Ishikawa (cell line): ENCODE measurements at regions not wholly inside any gene's neighbourhood (a gene's known extent, or its start where the extent isn't known, plus 50 kb on each side); places are given as distances from the start of the nearest gene placed in this dataset.

Experiments
- CEBPB ChIP-seq: IDR thresholded peaks from 2 replicates; pipeline ENCODE4 v1.6.1; 2012
- CREB1 ChIP-seq: IDR thresholded peaks from 2 replicates; pipeline ENCODE4 v1.6.1; 2012; ENCODE audit warnings: low read depth
- EGR1 ChIP-seq: IDR thresholded peaks from 2 replicates; pipeline ENCODE4 v1.6.1; 2012
- EP300 ChIP-seq: IDR thresholded peaks from 2 replicates; pipeline ENCODE4 v1.6.1; 2012; ENCODE audit warnings: borderline replicate concordance
- FOXM1 ChIP-seq: IDR thresholded peaks from 2 replicates; pipeline ENCODE4 v1.6.1; 2012; ENCODE audit warnings: low read depth, borderline replicate concordance
- NFIC ChIP-seq: IDR thresholded peaks from 2 replicates; pipeline ENCODE4 v1.6.1; 2012
- RAD21 ChIP-seq: IDR thresholded peaks from 2 replicates; pipeline ENCODE4 v1.6.1; 2012; ENCODE audit warnings: low read depth
- REST ChIP-seq: IDR thresholded peaks from 2 replicates; pipeline ENCODE4 v1.6.1; 2012; ENCODE audit warnings: low read depth, mild to moderate bottlenecking
- TAF1 ChIP-seq: IDR thresholded peaks from 2 replicates; pipeline ENCODE4 v1.6.1; 2012; ENCODE audit warnings: low read depth, mild to moderate bottlenecking
- TCF12 ChIP-seq: IDR thresholded peaks from 2 replicates; pipeline ENCODE4 v1.6.1; 2012; ENCODE audit warnings: low read depth
- TEAD4 ChIP-seq: IDR thresholded peaks from 2 replicates; pipeline ENCODE4 v1.6.1; 2012
- YY1 ChIP-seq: IDR thresholded peaks from 2 replicates; pipeline ENCODE4 v1.6.1; 2012; ENCODE audit warnings: low read depth
- ZBTB7A ChIP-seq: IDR thresholded peaks from 2 replicates; pipeline ENCODE4 v1.6.1; 2012; ENCODE audit warnings: low read depth
- TF ChIP-seq, protein P1 (sequence below): IDR thresholded peaks from 2 replicates; pipeline ENCODE4 v1.6.1; 2012
- TF ChIP-seq, protein P2 (sequence below): IDR thresholded peaks from 2 replicates; pipeline ENCODE4 v1.6.1; 2012

- no peak for TF ChIP-seq CREB1
- TF ChIP-seq FOXM1 = no peak
- TF ChIP-seq TAF1 = no peak
- TF ChIP-seq CEBPB = no peak
- TF ChIP-seq, protein P1, sequence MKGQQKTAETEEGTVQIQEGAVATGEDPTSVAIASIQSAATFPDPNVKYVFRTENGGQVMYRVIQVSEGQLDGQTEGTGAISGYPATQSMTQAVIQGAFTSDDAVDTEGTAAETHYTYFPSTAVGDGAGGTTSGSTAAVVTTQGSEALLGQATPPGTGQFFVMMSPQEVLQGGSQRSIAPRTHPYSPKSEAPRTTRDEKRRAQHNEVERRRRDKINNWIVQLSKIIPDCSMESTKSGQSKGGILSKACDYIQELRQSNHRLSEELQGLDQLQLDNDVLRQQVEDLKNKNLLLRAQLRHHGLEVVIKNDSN = no peak
- no peak for TF ChIP-seq ZBTB7A
- no peak for TF ChIP-seq NFIC
- TF ChIP-seq, protein P2, sequence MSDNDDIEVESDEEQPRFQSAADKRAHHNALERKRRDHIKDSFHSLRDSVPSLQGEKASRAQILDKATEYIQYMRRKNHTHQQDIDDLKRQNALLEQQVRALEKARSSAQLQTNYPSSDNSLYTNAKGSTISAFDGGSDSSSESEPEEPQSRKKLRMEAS = no peak
- no peak for TF ChIP-seq EP300
- TF ChIP-seq EGR1 = no peak
- no peak for TF ChIP-seq YY1
- TF ChIP-seq TCF12 = no peak
- TF ChIP-seq REST = no peak
- TF ChIP-seq RAD21 = no peak
- no peak for TF ChIP-seq TEAD4
Observed at GRCh38 chr15:98386561-98386960, 261.8 kb upstream of the IGF1R start.

DNA sequence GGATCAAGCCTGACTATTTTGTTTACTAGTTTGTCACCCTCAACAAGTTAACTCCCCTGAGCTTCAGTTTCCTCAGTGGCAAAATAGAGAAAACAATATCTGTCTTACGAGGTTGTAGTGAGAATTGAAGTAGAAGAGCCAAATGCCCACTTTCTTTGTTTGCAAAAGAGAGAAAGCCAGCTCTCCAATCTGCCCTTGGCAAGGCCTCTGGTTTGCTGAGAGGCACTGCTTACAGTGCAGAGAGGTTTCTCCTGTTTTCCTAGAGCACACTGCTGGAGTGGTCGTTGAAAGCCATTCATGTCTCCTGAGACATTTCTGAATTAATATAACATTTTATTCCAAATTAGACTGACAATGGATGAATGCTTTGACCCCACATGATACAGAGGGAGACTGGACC lies 260.5 kb upstream of the IGF1R start:
- TF ChIP-seq FOXM1 (no peak), TCF12 (no peak)

DNA sequence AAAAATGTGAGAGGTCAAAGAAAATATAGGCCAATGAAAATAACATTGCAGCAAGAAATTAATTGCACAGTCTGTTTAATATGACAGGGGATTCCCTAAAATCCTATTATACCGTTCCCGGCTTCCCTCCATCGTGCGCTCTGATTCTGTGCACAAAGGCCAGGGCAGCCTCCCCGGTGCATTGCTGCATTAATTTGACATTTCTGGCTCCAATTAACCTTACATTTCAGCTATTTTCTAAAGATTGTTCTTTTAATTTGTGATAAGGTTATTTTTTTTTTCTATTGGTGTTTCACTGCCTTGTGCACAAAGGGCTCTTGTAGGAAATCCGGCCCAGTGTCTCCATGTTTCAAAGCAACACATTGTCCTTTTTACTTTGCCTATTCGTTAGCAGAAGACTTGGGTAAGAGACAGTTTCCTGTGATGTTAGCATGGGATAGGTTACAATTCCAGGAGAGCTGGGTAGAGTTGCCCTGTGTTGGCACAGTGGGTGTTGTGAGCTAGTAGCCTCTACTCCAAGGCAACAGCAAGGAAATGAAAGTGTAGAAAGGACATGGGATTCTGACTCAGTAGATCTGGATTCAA lies 257.3 kb upstream of the IGF1R start:
- no peak for TF ChIP-seq EGR1
- no peak for TF ChIP-seq YY1
- no peak for TF ChIP-seq FOXM1
- no peak for TF ChIP-seq RAD21
- no peak for TF ChIP-seq TCF12
- no peak for TF ChIP-seq CREB1
- TF ChIP-seq TEAD4 = no peak
- TF ChIP-seq, protein P1 = no peak

DNA sequence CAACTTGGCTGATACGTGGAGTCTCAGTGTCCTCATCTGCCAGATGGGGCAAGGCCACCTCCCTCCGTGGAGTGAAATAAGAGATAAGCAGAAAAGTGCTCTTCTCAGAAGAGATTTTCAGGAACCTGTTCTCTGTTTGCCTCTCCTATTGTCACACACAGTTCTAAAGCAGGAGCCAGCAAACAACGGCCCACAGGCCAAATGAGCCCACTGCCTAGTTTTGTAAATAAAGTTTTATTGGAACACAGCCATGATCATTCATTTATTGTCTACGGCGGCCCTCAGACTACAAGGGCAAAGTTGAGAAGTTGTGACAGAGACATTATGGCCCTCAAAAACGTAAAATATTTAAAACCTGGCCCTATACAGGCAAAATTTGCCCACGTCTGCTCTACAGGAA lies 256.8 kb upstream of the IGF1R start:
- TF ChIP-seq YY1 (no peak), NFIC (no peak), ZBTB7A (no peak), CREB1 (no peak), TEAD4 (no peak), REST (no peak), CEBPB (no peak), TAF1 (no peak), RAD21 (no peak)
- TF ChIP-seq, protein P2 = no peak
- TF ChIP-seq, protein P1 = no peak

GRCh38 chr15:98393471-98393870 lies 254.9 kb upstream of the IGF1R start:
- TF ChIP-seq REST (no peak), EGR1 (no peak), FOXM1 (no peak), TAF1 (no peak), ZBTB7A (no peak), CEBPB (no peak), YY1 (no peak), CREB1 (no peak), TCF12 (no peak), TEAD4 (no peak), EP300 (no peak), RAD21 (no peak), NFIC (no peak)
- TF ChIP-seq, protein P2 = no peak
- TF ChIP-seq, protein P1 = no peak
